Gastrocnemius medialis (tissue), 4 donors: ENCODE measurements at regions not wholly inside any gene's neighbourhood (a gene's known extent, or its start where the extent isn't known, plus 50 kb on each side); places are given as distances from the start of the nearest gene placed in this dataset.

Experiments used
- ATAC-seq, 2 donors: fragments of 150-250 bp; one replicate each; pipeline ENCODE4 v1.9.1; 2016
- DNase-seq, 2 donors: peaks; one replicate each; pipeline ENCODE4 v3.0.0-alpha.2; 2019
- H3K27ac ChIP-seq, 4 donors: fragments of 200-600 bp; sonication (generic); 1 replicate in 1 of 4; 2 replicates in 3 of 4; pipeline ENCODE4 v1.5.1; 2016 to 2018; ENCODE audit warnings: mild to moderate bottlenecking in 2 of 4, moderate library complexity in 1 of 4
- H3K27me3 ChIP-seq, 3 donors: fragments of 200-600 bp; sonication (generic) in 2 of 3; 1 replicate in 1 of 3; 2 replicates in 2 of 3; pipeline versions ENCODE4 v1.5.1 to v1.6.0; 2016 to 2019; ENCODE audit warnings: mild to moderate bottlenecking in 1 of 3, moderate library complexity in 1 of 3
- H3K36me3 ChIP-seq, 2 donors: fragments of 200-600 bp; sonication (generic) in 1 of 2; one replicate each; pipeline ENCODE4 v1.5.1; 2017 to 2018
- H3K4me1 ChIP-seq, 2 donors: fragments of 200-600 bp; sonication (generic) in 1 of 2; one replicate each; pipeline ENCODE4 v1.5.1; 2016 to 2017; ENCODE audit warnings: mild to moderate bottlenecking in 2 of 2
- H3K4me3 ChIP-seq, 4 donors: fragments of 200-600 bp; sonication (generic) in 3 of 4; 1 replicate in 1 of 4; 2 replicates in 3 of 4; pipeline ENCODE4 v1.5.1; 2016 to 2019; ENCODE audit warnings: mild to moderate bottlenecking in 2 of 4
- H3K9me3 ChIP-seq, 3 donors: fragments of 200-600 bp; sonication (generic) in 2 of 3; 1 replicate in 1 of 3; 2 replicates in 2 of 3; pipeline ENCODE4 v1.5.1; 2016 to 2019
- CTCF ChIP-seq, 5 experiments: fragments of 450-650 bp in 3 of 5; fragments of 200-600 bp in 2 of 5; sonication (generic) in 2 of 5; IDR thresholded peaks in 4 of 5; conservative IDR thresholded peaks in 1 of 5; 1 replicate in 4 of 5; 2 replicates in 1 of 5; pipeline ENCODE4 v1.5.1; 2016 to 2019; ENCODE audit warnings: antibody characterized with exemption in 5 of 5, mild to moderate bottlenecking in 3 of 5, moderate library complexity in 3 of 5
- POLR2A ChIP-seq, 2 donors: fragments of 450-650 bp; IDR thresholded peaks; one replicate each; pipeline ENCODE4 v1.6.1; 2017; ENCODE audit warnings: antibody characterized with exemption in 2 of 2, mild to moderate bottlenecking in 2 of 2, moderate library complexity in 2 of 2
- in situ Hi-C, 4 donors: fragments of 200-750 bp; cut with MboI; loops; one replicate each; pipeline versions ENCODE4 v1.15.0 to v1.8.0; 2017; ENCODE audit warnings: low sequenced_read_pairs in 4 of 4
- intact Hi-C: fragments of 100-400 bp; cut with DNase I; formaldehyde crosslinking; loops from one replicate; pipeline ENCODE4 v1.15.1; 2023; ENCODE audit warnings: low total_unique reads

- ATAC-seq = no peak
- no peak overlapping the region for H3K27ac ChIP-seq
- H3K4me3 ChIP-seq = no peak overlapping the region
- TF ChIP-seq POLR2A (IDR thresholded peaks at IDR 0.05) = no peak
- TF ChIP-seq CTCF (IDR thresholded peaks at IDR 0.05 in 4 of 5, conservative IDR thresholded peaks at IDR 0.05 in 1 of 5) = no peak
- DNase-seq = no peak
- in situ Hi-C loops = no loop called here
- no peaks in the 10 kb centered on the region for H3K4me1 ChIP-seq
- no peaks in the 10 kb centered on the region for H3K27me3 ChIP-seq
- no peaks in the 10 kb centered on the region for H3K36me3 ChIP-seq
- intact Hi-C loops = no loop called here
- H3K9me3 ChIP-seq = no peaks in the 10 kb centered on the region
These were observed 117.5 kb upstream of the CRIM1 start for GRCh38 chr2:36238106-36238505.

- Histone ChIP-seq H3K4me3 (no peak overlapping the region), H3K27ac (no peak overlapping the region), H3K9me3 (no peaks in the 10 kb centered on the region), H3K27me3 (no peaks in the 10 kb centered on the region), H3K4me1 (no peaks in the 10 kb centered on the region), H3K36me3 (no peaks in the 10 kb centered on the region)
- DNase-seq (no peak), ATAC-seq (no peak)
- TF ChIP-seq POLR2A (IDR thresholded peaks at IDR 0.05) (no peak), CTCF (IDR thresholded peaks at IDR 0.05 in 4 of 5, conservative IDR thresholded peaks at IDR 0.05 in 1 of 5) (no peak)
- intact Hi-C loops = no loop called here
- in situ Hi-C loops = no loop called here
These were observed 119.7 kb upstream of the CRIM1 start for GRCh38 chr2:36235882-36236281.

- intact Hi-C loops = no loop called here
- Histone ChIP-seq H3K4me3 (no peak overlapping the region), H3K36me3 (no peaks in the 10 kb centered on the region), H3K4me1 (no peaks in the 10 kb centered on the region), H3K27me3 (no peaks in the 10 kb centered on the region), H3K9me3 (no peaks in the 10 kb centered on the region), H3K27ac (no peak overlapping the region)
- TF ChIP-seq CTCF (IDR thresholded peaks at IDR 0.05 in 4 of 5, conservative IDR thresholded peaks at IDR 0.05 in 1 of 5) (no peak), POLR2A (IDR thresholded peaks at IDR 0.05) (no peak)
- no peak for DNase-seq
- no peak for ATAC-seq
- in situ Hi-C loops = no loop called here
These were observed 120.2 kb upstream of the CRIM1 start for GRCh38 chr2:36235426-36235825.

- no peaks in the 10 kb centered on the region for H3K9me3 ChIP-seq
- no peak overlapping the region for H3K27ac ChIP-seq
- no peaks in the 10 kb centered on the region for H3K36me3 ChIP-seq
- no peak overlapping the region for H3K4me3 ChIP-seq
- intact Hi-C loops (no loop called here), in situ Hi-C loops (no loop called here)
- TF ChIP-seq POLR2A (IDR thresholded peaks at IDR 0.05) = no peak
- no peak for TF ChIP-seq CTCF (IDR thresholded peaks at IDR 0.05 in 4 of 5, conservative IDR thresholded peaks at IDR 0.05 in 1 of 5)
- DNase-seq (no peak), ATAC-seq (no peak)
- H3K27me3 ChIP-seq = no peaks in the 10 kb centered on the region
- no peaks in the 10 kb centered on the region for H3K4me1 ChIP-seq
These were observed 132.3 kb upstream of the CRIM1 start for GRCh38 chr2:36223259-36223658.

- DNase-seq (no peak), ATAC-seq (no peak)
- no peak for TF ChIP-seq POLR2A (IDR thresholded peaks at IDR 0.05)
- no peaks in the 10 kb centered on the region for H3K36me3 ChIP-seq
- no peaks in the 10 kb centered on the region for H3K4me1 ChIP-seq
- H3K27me3 ChIP-seq = no peaks in the 10 kb centered on the region
- H3K4me3 ChIP-seq = no peak overlapping the region
- in situ Hi-C loops = no loop called here
- H3K27ac ChIP-seq = no peak overlapping the region
- intact Hi-C loops = no loop called here
- H3K9me3 ChIP-seq = no peaks in the 10 kb centered on the region
These were observed 133.1 kb upstream of the CRIM1 start for GRCh38 chr2:36222485-36222884.
